GM12878 (cell line): ENCODE measurements at regions not wholly inside any gene's neighbourhood (a gene's known extent, or its start where the extent isn't known, plus 50 kb on each side); places are given as distances from the start of the nearest gene placed in this dataset.

Experiments
- ASH2L ChIP-seq: fragments of 300-600, 200-600 bp; sonication (generic); IDR thresholded peaks from 2 replicates; pipeline ENCODE4 v1.6.1; 2017; ENCODE audit warnings: low read depth, mild to moderate bottlenecking, borderline replicate concordance
- CBFB ChIP-seq: IDR thresholded peaks from 2 replicates; pipeline ENCODE4 v1.6.1; 2016; ENCODE audit warnings: antibody characterized with exemption, low read depth
- CEBPB ChIP-seq, 2 experiments: fragments of 150-350 bp in 1 of 2; IDR thresholded peaks; 2 replicates each; pipeline ENCODE4 v1.6.1; 2012 to 2014; ENCODE audit warnings: low read depth in 2 of 2, low read length in 2 of 2, borderline replicate concordance in 1 of 2, inconsistent platforms in 1 of 2
- CHD1 ChIP-seq: IDR thresholded peaks from 2 replicates; pipeline ENCODE4 v1.6.1; 2012; ENCODE audit warnings: low read depth, low read length, improper control_type of control experiment
- CTCF ChIP-seq, 3 experiments: IDR thresholded peaks in 2 of 3; conservative IDR thresholded peaks in 1 of 3; 2 replicates each; pipeline ENCODE4 v1.5.1; 2011; ENCODE audit warnings: low read depth in 3 of 3, low read length in 3 of 3, mild to moderate bottlenecking in 3 of 3, control low read depth in 2 of 3, moderate library complexity in 2 of 3, inconsistent platforms in 1 of 3, mixed read lengths in 1 of 3; ENCODE audit not compliant: control insufficient read depth in 2 of 3, insufficient read depth in 1 of 3; ENCODE audit errors: extremely low read depth in 1 of 3
- JUNB ChIP-seq: IDR thresholded peaks from 2 replicates; pipeline ENCODE4 v1.6.1; 2016; ENCODE audit warnings: antibody characterized with exemption, mild to moderate bottlenecking
- PKNOX1 ChIP-seq: fragments of 450-650 bp; IDR thresholded peaks from 2 replicates; pipeline ENCODE4 v1.6.1; 2016; ENCODE audit warnings: mild to moderate bottlenecking
- POLR2A ChIP-seq: IDR thresholded peaks from 2 replicates; pipeline ENCODE4 v1.6.1; 2011; ENCODE audit warnings: low read depth, mild to moderate bottlenecking, low read length
- SRF ChIP-seq, 2 experiments: IDR thresholded peaks; 2 replicates each; pipeline ENCODE4 v1.6.1; 2011; ENCODE audit warnings: low read depth in 2 of 2, low read length in 2 of 2, mild to moderate bottlenecking in 1 of 2, moderate library complexity in 1 of 2
- SUZ12 ChIP-seq: fragments of 200-600 bp; sonication (generic); IDR thresholded peaks from one replicate; pipeline ENCODE4 v1.6.1; 2018; ENCODE audit warnings: antibody characterized with exemption, mild to moderate bottlenecking; ENCODE audit not compliant: unreplicated experiment
- USF1 ChIP-seq: IDR thresholded peaks from 2 replicates; pipeline ENCODE4 v1.6.1; 2011; ENCODE audit warnings: borderline replicate concordance, low read depth, mild to moderate bottlenecking, moderate library complexity, mixed read lengths, low read length; ENCODE audit not compliant: insufficient read depth; ENCODE audit errors: extremely low read length
- ZNF274 ChIP-seq: IDR thresholded peaks from one replicate; pipeline ENCODE4 v1.8.0; 2011; ENCODE audit not compliant: insufficient read length, insufficient read depth

GRCh38 chr17:62913991-62914570, 52.0 kb upstream of the TANC2 start:
- TF ChIP-seq SUZ12: no peak
- no peak for TF ChIP-seq POLR2A
- TF ChIP-seq CTCF (IDR thresholded peaks at IDR 0.05 in 2 of 3, conservative IDR thresholded peaks at IDR 0.05 in 1 of 3; ENCODE audit: control insufficient read depth in 2 of 3, extremely low read depth in 1 of 3, insufficient read depth in 1 of 3, low read depth in 3 of 3, low read length in 3 of 3): no peak
- TF ChIP-seq SRF (IDR thresholded peaks at IDR 0.05; ENCODE audit: low read depth in 2 of 2, low read length in 2 of 2): no peak
- no peak for TF ChIP-seq ZNF274
- no peak for TF ChIP-seq CHD1
- no peak for TF ChIP-seq CBFB
- no peak for TF ChIP-seq PKNOX1
- TF ChIP-seq JUNB: no peak
- no peak for TF ChIP-seq CEBPB (IDR thresholded peaks at IDR 0.05; ENCODE audit: borderline replicate concordance in 1 of 2, low read depth in 2 of 2, low read length in 2 of 2)
- TF ChIP-seq USF1: no peak
- no peak for TF ChIP-seq ASH2L
